ENCODE measurements at regions not wholly inside any gene's neighbourhood (a gene's known extent, or its start where the extent isn't known, plus 50 kb on each side); places are given as distances from the start of the nearest gene placed in this dataset.

- no peak for DNase-seq (ENCODE audit: low read depth, low spot score)
These were observed 56.1 kb upstream of the NKAIN2 start for GRCh38 chr6:123747515-123747914.

- DNase-seq (ENCODE audit: low read depth, low spot score), result peak; percentile 6
These were observed 57.8 kb upstream of the NKAIN2 start for GRCh38 chr6:123745895-123746294.

GRCh38 chr6:123744840-123745239 lies 58.8 kb upstream of the NKAIN2 start:
- DNase-seq (ENCODE audit: low read depth, low spot score), result no peak

GRCh38 chr6:123742626-123743025 lies 61.0 kb upstream of the NKAIN2 start:
- DNase-seq (ENCODE audit: low read depth, low spot score), result no peak

- no peak for DNase-seq (ENCODE audit: low read depth, low spot score)
These were observed 70.5 kb upstream of the NKAIN2 start for GRCh38 chr6:123733180-123733579.

GRCh38 chr6:123716506-123716905 lies 79.8 kb upstream of the TRDN start:
- DNase-seq (ENCODE audit: low read depth, low spot score), result no peak

GRCh38 chr6:123715006-123715863 lies 78.5 kb upstream of the TRDN start:
- DNase-seq (ENCODE audit: low read depth, low spot score), result no peak

- no peak for DNase-seq (ENCODE audit: low read depth, low spot score)
These were observed 76.1 kb upstream of the TRDN start for GRCh38 chr6:123712831-123713230.

- DNase-seq (ENCODE audit: low read depth, low spot score), result no peak
These were observed 66.2 kb upstream of the TRDN start for GRCh38 chr6:123702943-123703342.

- DNase-seq (ENCODE audit: low read depth, low spot score), result no peak
These were observed 51.1 kb upstream of the TRDN start for GRCh38 chr6:123687864-123688263.
